ENCODE measurements at regions not wholly inside any gene's neighbourhood (a gene's known extent, or its start where the extent isn't known, plus 50 kb on each side); places are given as distances from the start of the nearest gene placed in this dataset.
"Not testable (repeated sequence)": the region's sequence is repeated elsewhere in the genome, so short reads cannot be mapped to it uniquely, and the experiment has no call there.

GRCh38 chr14:87815121-87815520 lies 177.9 kb downstream of the GALC start:
- DNase-seq (ENCODE audit: low read depth in 2 of 2) = no peak

- no peak for DNase-seq (ENCODE audit: low read depth in 2 of 2)
These were observed 179.3 kb downstream of the GALC start for GRCh38 chr14:87813686-87814085.

GRCh38 chr14:87813211-87813610 lies 179.8 kb downstream of the GALC start:
- no peak for DNase-seq (ENCODE audit: low read depth in 2 of 2)

GRCh38 chr14:87811246-87811645 lies 181.7 kb downstream of the GALC start:
- no peak for DNase-seq (ENCODE audit: low read depth in 2 of 2)

GRCh38 chr14:87810711-87811110 lies 182.3 kb downstream of the GALC start:
- DNase-seq (ENCODE audit: low read depth in 2 of 2) = no peak

GRCh38 chr14:87809261-87809660 lies 183.7 kb downstream of the GALC start:
- DNase-seq (ENCODE audit: low read depth in 2 of 2) = no peak

- DNase-seq (ENCODE audit: low read depth in 2 of 2) = peak in 1 of 2 experiments; percentile 44
These were observed 187.7 kb downstream of the GALC start for GRCh38 chr14:87805315-87805723.

GRCh38 chr14:87800216-87800615 lies 192.8 kb downstream of the GALC start:
- DNase-seq (ENCODE audit: low read depth in 2 of 2) = no peak

GRCh38 chr14:87799400-87799799 lies 193.6 kb downstream of the GALC start:
- no peak for DNase-seq (ENCODE audit: low read depth in 2 of 2)

GRCh38 chr14:87797001-87797400 lies 196.0 kb downstream of the GALC start:
- no peak for DNase-seq (ENCODE audit: low read depth in 2 of 2)

- no peak for DNase-seq (ENCODE audit: low read depth in 2 of 2)
These were observed 198.4 kb downstream of the GALC start for GRCh38 chr14:87794561-87794960.

- DNase-seq (ENCODE audit: low read depth in 2 of 2) = no peak
These were observed 207.1 kb downstream of the GALC start for GRCh38 chr14:87785897-87786296.

- DNase-seq (ENCODE audit: low read depth in 2 of 2) = peak; percentile 80 to 88
These were observed 208.6 kb downstream of the GALC start for GRCh38 chr14:87784386-87784785.

- DNase-seq (ENCODE audit: low read depth in 2 of 2) = no peak
These were observed 209.9 kb downstream of the GALC start for GRCh38 chr14:87783071-87783470.

- DNase-seq (ENCODE audit: low read depth in 2 of 2) = no peak
These were observed 220.1 kb downstream of the GALC start for GRCh38 chr14:87772854-87773253.

GRCh38 chr14:87767567-87767901 lies 225.4 kb downstream of the GALC start:
- no peak for DNase-seq (ENCODE audit: low read depth in 2 of 2)

- DNase-seq (ENCODE audit: low read depth in 2 of 2) = no peak
These were observed 234.1 kb downstream of the GALC start for GRCh38 chr14:87758876-87759275.

- DNase-seq (ENCODE audit: low read depth in 2 of 2) = no peak
These were observed 236.3 kb downstream of the GALC start for GRCh38 chr14:87756661-87757060.

GRCh38 chr14:87754520-87755223 lies 238.3 kb downstream of the GALC start:
- DNase-seq (ENCODE audit: low read depth in 2 of 2) = peak; percentile 24 to 31

- no peak for DNase-seq (ENCODE audit: low read depth in 2 of 2)
These were observed 244.4 kb downstream of the GALC start for GRCh38 chr14:87748558-87748957.

- DNase-seq (ENCODE audit: low read depth in 2 of 2) = peak; percentile 21
These were observed 247.4 kb downstream of the GALC start for GRCh38 chr14:87745507-87746118.

- not testable (repeated sequence) for DNase-seq (ENCODE audit: low read depth in 2 of 2)
These were observed 258.2 kb downstream of the GALC start for GRCh38 chr14:87734577-87735360.

GRCh38 chr14:87733115-87733514 lies 259.9 kb downstream of the GALC start:
- DNase-seq (ENCODE audit: low read depth in 2 of 2) = not testable (repeated sequence)

All from fibroblast of skin of left quadriceps (primary cell).